K562 (cell line): ENCODE measurements at regions not wholly inside any gene's neighbourhood (a gene's known extent, or its start where the extent isn't known, plus 50 kb on each side); places are given as distances from the start of the nearest gene placed in this dataset.

ENCODE experiments used
- ATF1 ChIP-seq, 2 experiments: fragments of 450-650 bp in 1 of 2; IDR thresholded peaks; 2 replicates each; pipeline ENCODE4 v1.6.1; 2016; ENCODE audit warnings: missing compliant biosample characterization in 1 of 2, missing genetic modification characterization in 1 of 2
- BACH1 ChIP-seq: fragments of 200-800 bp; sonication (Bioruptor generic); IDR thresholded peaks from 2 replicates; pipeline ENCODE4 v1.6.1; 2016; ENCODE audit warnings: missing genetic modification characterization, missing compliant biosample characterization
- BRD9 ChIP-seq: fragments of 450-650 bp; IDR thresholded peaks from 2 replicates; pipeline ENCODE4 v1.6.1; 2018; ENCODE audit warnings: low read depth; ENCODE audit not compliant: partially characterized antibody
- EP300 ChIP-seq: IDR thresholded peaks from 2 replicates; pipeline ENCODE4 v1.6.1; 2012; ENCODE audit warnings: low read length, improper control_type of control experiment
- FOXA3 ChIP-seq, 2 experiments: fragments of 450-650 bp in 1 of 2; sonication (generic) in 1 of 2; formaldehyde crosslinking; IDR thresholded peaks in 1 of 2; conservative IDR thresholded peaks in 1 of 2; 2 replicates each; pipeline versions ENCODE4 v1.4.0 to v1.8.0; 2020 to 2022; ENCODE audit warnings: mild to moderate bottlenecking in 2 of 2, missing genetic modification reagents in 1 of 2
- GATAD2B ChIP-seq: fragments of 450-650 bp; IDR thresholded peaks from 2 replicates; pipeline ENCODE4 v1.6.1; 2017; ENCODE audit warnings: mild to moderate bottlenecking, borderline replicate concordance
- HDGF ChIP-seq: fragments of 450-650 bp; IDR thresholded peaks from 2 replicates; pipeline ENCODE4 v1.6.1; 2016
- HEY1 ChIP-seq: fragments of 250-450 bp; sonication (Bioruptor Pico); IDR thresholded peaks from 2 replicates; pipeline ENCODE4 v1.5.0; 2020; ENCODE audit warnings: mild to moderate bottlenecking, moderate library complexity, borderline replicate concordance
- HLTF ChIP-seq: fragments of 450-650 bp; IDR thresholded peaks from 2 replicates; pipeline ENCODE4 v1.6.1; 2016
- NFIC ChIP-seq: fragments of 450-650 bp; IDR thresholded peaks from 2 replicates; pipeline ENCODE4 v1.6.1; 2017; ENCODE audit warnings: mild to moderate bottlenecking, inconsistent platforms
- PBX2 ChIP-seq, 2 experiments: IDR thresholded peaks in 1 of 2; conservative IDR thresholded peaks in 1 of 2; 2 replicates each; pipeline ENCODE4 v1.6.1; 2016; ENCODE audit warnings: low read depth in 2 of 2, mild to moderate bottlenecking in 1 of 2, missing compliant biosample characterization in 1 of 2, missing genetic modification characterization in 1 of 2, moderate library complexity in 1 of 2
- RAD51 ChIP-seq: fragments of 450-650 bp; IDR thresholded peaks from 2 replicates; pipeline ENCODE4 v1.7.1; 2016; ENCODE audit warnings: low read depth, mild to moderate bottlenecking, borderline replicate concordance
- RCOR1 ChIP-seq, 2 experiments: IDR thresholded peaks; 2 replicates each; pipeline ENCODE4 v1.6.1; 2012; ENCODE audit warnings: low read depth in 2 of 2, low read length in 2 of 2, borderline replicate concordance in 1 of 2, improper control_type of control experiment in 1 of 2
- RUNX1 ChIP-seq: sonication (generic); IDR thresholded peaks from 2 replicates; pipeline ENCODE4 v1.6.1; 2016; ENCODE audit warnings: antibody characterized with exemption, low read depth
- TBP ChIP-seq: optimal IDR thresholded peaks from 2 replicates; pipeline ENCODE3; 2011; ENCODE audit warnings: low read depth, low read length, improper control_type of control experiment
- TCF7L2 ChIP-seq: fragments of 150-350 bp; IDR thresholded peaks from 2 replicates; pipeline ENCODE4 v1.6.1; 2016; ENCODE audit warnings: low read depth, mild to moderate bottlenecking, low read length, moderate library complexity
- THAP12 ChIP-seq: fragments of 250-450 bp; sonication (Bioruptor Pico); IDR thresholded peaks from 2 replicates; pipeline ENCODE4 v1.9.0; 2021; ENCODE audit warnings: mild to moderate bottlenecking, inconsistent platforms
- TRIM28 ChIP-seq: fragments of 450-650 bp; IDR thresholded peaks from 2 replicates; pipeline ENCODE4 v1.6.1; 2017
- ZFX ChIP-seq: sonication (generic); formaldehyde crosslinking; IDR thresholded peaks from 2 replicates; pipeline ENCODE4 v1.8.0; 2022; ENCODE audit warnings: mild to moderate bottlenecking, missing genetic modification reagents, moderate library complexity
- ZNF717 ChIP-seq: fragments of 250-450 bp; sonication (Bioruptor Pico); IDR thresholded peaks from 2 replicates; pipeline ENCODE4 v1.5.0; 2021
- ZNF76 ChIP-seq: fragments of 250-450 bp; sonication (Bioruptor Pico); IDR thresholded peaks from 2 replicates; pipeline ENCODE4 v1.4.0; 2020; ENCODE audit warnings: mild to moderate bottlenecking, moderate library complexity, borderline replicate concordance
- TF ChIP-seq, protein P1 (sequence below): IDR thresholded peaks from 2 replicates; pipeline ENCODE4 v1.6.1; 2012; ENCODE audit warnings: low read depth, low read length, improper control_type of control experiment, borderline replicate concordance
- TF ChIP-seq, protein P2 (sequence below): fragments of 450-650 bp; conservative IDR thresholded peaks from 2 replicates; pipeline ENCODE4 v1.6.1; 2016; ENCODE audit warnings: missing genetic modification characterization, low read depth, mild to moderate bottlenecking, control low read depth, missing compliant biosample characterization

DNA sequence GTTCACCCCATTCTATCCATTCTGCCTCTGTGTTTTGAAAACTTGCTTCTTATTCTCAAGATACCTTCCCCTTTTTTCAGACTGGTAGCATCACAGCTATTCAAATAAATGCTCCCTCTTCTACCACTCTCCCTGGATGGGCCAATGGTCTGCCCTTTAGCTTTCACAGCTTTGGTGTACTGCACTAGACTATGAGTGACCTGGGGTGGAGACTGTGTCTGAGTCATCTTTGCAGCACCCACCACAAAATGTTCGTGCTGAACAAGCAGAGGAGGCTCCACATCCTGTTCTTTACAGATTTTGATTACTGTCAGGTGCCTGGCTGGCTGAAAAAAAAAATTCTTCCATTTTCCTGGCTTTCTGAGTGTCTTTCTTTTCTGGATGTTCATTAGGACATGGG is 1104.1 kb upstream of the TMEM132C start (continued):
- TF ChIP-seq THAP12 (CRISPR knock-in tag) (no peak), ATF1 (CRISPR knock-in tag; IDR thresholded peaks at IDR 0.05) (no peak), ATF1 (tag; IDR thresholded peaks at IDR 0.05) (no peak), RAD51 (no peak), RUNX1 (no peak), HLTF (no peak), HDGF (no peak), BACH1 (no peak), GATAD2B (no peak), TRIM28 (no peak), NFIC (no peak), ZNF717 (CRISPR knock-in tag) (no peak), RCOR1 (IDR thresholded peaks at IDR 0.05; ENCODE audit: borderline replicate concordance in 1 of 2, low read depth in 2 of 2, low read length in 2 of 2) (peak in 1 of 2 experiments; percentile 65; a peak in 1 of 4 replicates), FOXA3 (CRISPR knock-in tag; conservative IDR thresholded peaks at IDR 0.05 in 1 of 2, IDR thresholded peaks at IDR 0.05 in 1 of 2) (no peak), EP300 (0 out of 2 replicates have a peak, but pooled peaks have one; percentile 17), ZNF76 (CRISPR knock-in tag) (no peak), ZFX (CRISPR knock-in tag) (no peak), PBX2 (CRISPR knock-in tag; IDR thresholded peaks at IDR 0.05; ENCODE audit: low read depth) (no peak), PBX2 (tag; conservative IDR thresholded peaks at IDR 0.05; ENCODE audit: low read depth) (no peak), TBP (no peak), BRD9 (no peak), TCF7L2 (no peak), HEY1 (CRISPR knock-in tag) (no peak)
- TF ChIP-seq, protein P1, sequence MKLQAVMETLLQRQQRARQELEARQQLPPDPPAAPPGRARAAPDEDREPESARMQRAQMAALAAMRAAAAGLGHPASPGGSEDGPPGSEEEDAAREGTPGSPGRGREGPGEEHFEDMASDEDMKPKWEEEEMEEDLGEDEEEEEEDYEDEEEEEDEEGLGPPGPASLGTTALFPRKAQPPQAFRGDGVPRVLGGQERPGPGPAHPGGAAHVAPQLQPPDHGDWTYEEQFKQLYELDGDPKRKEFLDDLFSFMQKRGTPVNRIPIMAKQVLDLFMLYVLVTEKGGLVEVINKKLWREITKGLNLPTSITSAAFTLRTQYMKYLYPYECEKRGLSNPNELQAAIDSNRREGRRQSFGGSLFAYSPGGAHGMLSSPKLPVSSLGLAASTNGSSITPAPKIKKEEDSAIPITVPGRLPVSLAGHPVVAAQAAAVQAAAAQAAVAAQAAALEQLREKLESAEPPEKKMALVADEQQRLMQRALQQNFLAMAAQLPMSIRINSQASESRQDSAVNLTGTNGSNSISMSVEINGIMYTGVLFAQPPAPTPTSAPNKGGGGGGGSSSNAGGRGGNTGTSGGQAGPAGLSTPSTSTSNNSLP, result no peak
- TF ChIP-seq, protein P2, sequence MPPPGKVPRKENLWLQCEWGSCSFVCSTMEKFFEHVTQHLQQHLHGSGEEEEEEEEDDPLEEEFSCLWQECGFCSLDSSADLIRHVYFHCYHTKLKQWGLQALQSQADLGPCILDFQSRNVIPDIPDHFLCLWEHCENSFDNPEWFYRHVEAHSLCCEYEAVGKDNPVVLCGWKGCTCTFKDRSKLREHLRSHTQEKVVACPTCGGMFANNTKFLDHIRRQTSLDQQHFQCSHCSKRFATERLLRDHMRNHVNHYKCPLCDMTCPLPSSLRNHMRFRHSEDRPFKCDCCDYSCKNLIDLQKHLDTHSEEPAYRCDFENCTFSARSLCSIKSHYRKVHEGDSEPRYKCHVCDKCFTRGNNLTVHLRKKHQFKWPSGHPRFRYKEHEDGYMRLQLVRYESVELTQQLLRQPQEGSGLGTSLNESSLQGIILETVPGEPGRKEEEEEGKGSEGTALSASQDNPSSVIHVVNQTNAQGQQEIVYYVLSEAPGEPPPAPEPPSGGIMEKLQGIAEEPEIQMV (tag), result no peak
